ENCODE measurements at regions not wholly inside any gene's neighbourhood (a gene's known extent, or its start where the extent isn't known, plus 50 kb on each side); places are given as distances from the start of the nearest gene placed in this dataset.

GRCh38 chr2:176936410-176936809 is 276.2 kb upstream of the HNRNPA3 start:
- TF ChIP-seq CTCF (IDR thresholded peaks at IDR 0.05; ENCODE audit: poor library complexity): no peak
- no peak for TF ChIP-seq EZH2 (IDR thresholded peaks at IDR 0.05; ENCODE audit: borderline replicate concordance)
